Activated CD8-positive, alpha-beta T cell treated with anti-CD3 and anti-CD28 coated beads for 36 hours (primary cell): ENCODE measurements at regions not wholly inside any gene's neighbourhood (a gene's known extent, or its start where the extent isn't known, plus 50 kb on each side); places are given as distances from the start of the nearest gene placed in this dataset.

Experiments
- ATAC-seq: fragments of 200-7000 bp; cut with Tn5 transposase; one replicate; pipeline ENCODE4 v1.10.0; 2021; ENCODE audit warnings: mild to moderate bottlenecking, moderate library complexity
- CTCF ChIA-PET: fragments of 350-600 bp; sonication (Branson Sonifier 250); formaldehyde crosslinking; loops from one replicate; lab custom pipeline; 2021; ENCODE audit warnings: antibody characterized with exemption; lab: Charles Lee
- POLR2A ChIA-PET: fragments of 350-600 bp; sonication (Branson Sonifier 250); formaldehyde crosslinking; loops from one replicate; lab custom pipeline; 2021; ENCODE audit warnings: antibody characterized with exemption; lab: Charles Lee
- DNase-seq: peaks from one replicate; pipeline ENCODE4 v3.0.0-alpha.2; 2020
- H3K27ac Mint-ChIP-seq: one replicate; pipeline ENCODE4 v1.8.0; 2021; ENCODE audit warnings: mild to moderate bottlenecking, mixed read lengths
- H3K27me3 Mint-ChIP-seq: one replicate; pipeline ENCODE4 v1.8.0; 2021; ENCODE audit warnings: mixed read lengths
- H3K36me3 Mint-ChIP-seq: one replicate; pipeline ENCODE4 v1.8.0; 2021; ENCODE audit warnings: low read depth, mixed read lengths
- H3K4me1 Mint-ChIP-seq: one replicate; pipeline ENCODE4 v1.8.0; 2021; ENCODE audit warnings: low read depth, mixed read lengths
- H3K4me3 Mint-ChIP-seq: one replicate; pipeline ENCODE4 v1.8.0; 2021; ENCODE audit warnings: mild to moderate bottlenecking, moderate library complexity, mixed read lengths
- H3K9me3 Mint-ChIP-seq: one replicate; pipeline ENCODE4 v1.8.0; 2021; ENCODE audit warnings: mixed read lengths
- intact Hi-C: fragments of 100-400 bp; cut with micrococcal nuclease; formaldehyde crosslinking; loops from one replicate; pipeline ENCODE4 v1.10.0; 2022
- TF ChIP-seq, protein P1 (sequence below): fragments of 200-600 bp; IDR thresholded peaks from one replicate; pipeline ENCODE4 v1.8.0; 2022; ENCODE audit warnings: antibody characterized with exemption, mild to moderate bottlenecking

DNA sequence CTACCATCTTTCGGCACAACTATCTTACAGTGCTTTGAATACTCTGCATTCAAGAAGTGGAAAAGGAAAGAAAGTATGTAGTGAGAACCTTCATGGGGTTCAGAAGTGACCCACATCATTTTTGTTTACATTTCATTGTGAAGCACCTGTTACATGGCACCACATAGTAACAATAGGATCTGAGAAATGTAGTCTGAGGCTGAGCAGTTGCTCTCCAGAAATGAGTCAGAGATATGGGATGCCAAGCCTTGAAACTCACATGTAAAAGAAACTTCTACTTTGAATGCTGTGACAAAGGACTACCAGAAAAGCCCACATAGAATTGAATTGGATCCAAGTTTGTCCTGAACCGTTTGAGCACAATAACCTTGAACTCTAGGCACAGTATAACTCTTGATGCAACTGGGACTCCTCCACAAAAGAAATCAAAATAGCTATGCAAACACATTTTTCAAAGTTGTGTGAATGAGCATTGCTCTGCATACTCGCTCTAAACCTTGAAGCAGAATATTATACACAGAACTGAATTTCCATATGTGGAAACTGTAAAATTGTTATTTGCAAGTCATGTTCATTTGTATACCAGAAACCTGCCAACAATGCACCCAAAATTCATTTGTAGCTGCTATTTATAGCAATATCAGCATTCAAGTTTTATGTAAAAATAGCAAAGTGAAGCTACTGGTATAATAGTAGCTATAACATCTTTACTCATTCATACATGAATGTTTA lies 400.9 kb upstream of the POU3F2 start:
- Mint-ChIP-seq H3K4me1 (no peaks in the 10 kb centered on the region), H3K4me3 (no peak overlapping the region), H3K27me3 (no peaks in the 10 kb centered on the region), H3K27ac (no peak overlapping the region), H3K9me3 (peaks cover 3% of the 10 kb centered on the region), H3K36me3 (no peaks in the 10 kb centered on the region)
- ATAC-seq = no peak
- TF ChIP-seq, protein P1, sequence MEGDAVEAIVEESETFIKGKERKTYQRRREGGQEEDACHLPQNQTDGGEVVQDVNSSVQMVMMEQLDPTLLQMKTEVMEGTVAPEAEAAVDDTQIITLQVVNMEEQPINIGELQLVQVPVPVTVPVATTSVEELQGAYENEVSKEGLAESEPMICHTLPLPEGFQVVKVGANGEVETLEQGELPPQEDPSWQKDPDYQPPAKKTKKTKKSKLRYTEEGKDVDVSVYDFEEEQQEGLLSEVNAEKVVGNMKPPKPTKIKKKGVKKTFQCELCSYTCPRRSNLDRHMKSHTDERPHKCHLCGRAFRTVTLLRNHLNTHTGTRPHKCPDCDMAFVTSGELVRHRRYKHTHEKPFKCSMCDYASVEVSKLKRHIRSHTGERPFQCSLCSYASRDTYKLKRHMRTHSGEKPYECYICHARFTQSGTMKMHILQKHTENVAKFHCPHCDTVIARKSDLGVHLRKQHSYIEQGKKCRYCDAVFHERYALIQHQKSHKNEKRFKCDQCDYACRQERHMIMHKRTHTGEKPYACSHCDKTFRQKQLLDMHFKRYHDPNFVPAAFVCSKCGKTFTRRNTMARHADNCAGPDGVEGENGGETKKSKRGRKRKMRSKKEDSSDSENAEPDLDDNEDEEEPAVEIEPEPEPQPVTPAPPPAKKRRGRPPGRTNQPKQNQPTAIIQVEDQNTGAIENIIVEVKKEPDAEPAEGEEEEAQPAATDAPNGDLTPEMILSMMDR = no peak
- POLR2A ChIA-PET = no interaction called here
- intact Hi-C loops = no loop called here
- CTCF ChIA-PET = no interaction called here
- no peak for DNase-seq

DNA sequence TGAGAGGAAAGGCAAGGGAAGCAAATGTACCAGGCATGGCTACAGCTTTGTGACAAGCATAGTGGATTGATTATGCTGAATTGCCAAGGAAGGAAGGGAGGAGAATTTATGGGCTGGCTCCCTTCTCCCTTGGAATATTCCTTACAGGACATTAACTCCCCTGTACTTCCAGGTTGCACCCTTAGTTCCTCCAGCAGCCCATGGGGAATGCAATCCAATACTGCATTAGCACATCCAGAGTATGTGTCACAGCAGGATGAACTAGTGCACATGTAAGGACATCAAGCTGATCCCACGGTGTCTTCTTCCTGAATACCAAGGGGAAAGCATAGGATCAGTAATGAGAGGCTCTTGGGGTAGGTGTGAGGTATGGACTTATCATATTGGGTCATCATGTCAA lies 390.7 kb upstream of the POU3F2 start:
- DNase-seq (no peak), ATAC-seq (no peak)
- peaks cover 2% of the 10 kb centered on the region for H3K9me3 Mint-ChIP-seq
- intact Hi-C loops = no loop called here
- no peaks in the 10 kb centered on the region for H3K4me1 Mint-ChIP-seq
- ChIA-PET POLR2A (no interaction called here), CTCF (no interaction called here)
- H3K4me3 Mint-ChIP-seq = no peak overlapping the region
- H3K27me3 Mint-ChIP-seq = no peaks in the 10 kb centered on the region
- TF ChIP-seq, protein P1 = no peak
- H3K36me3 Mint-ChIP-seq = no peaks in the 10 kb centered on the region
- H3K27ac Mint-ChIP-seq = no peak overlapping the region

DNA sequence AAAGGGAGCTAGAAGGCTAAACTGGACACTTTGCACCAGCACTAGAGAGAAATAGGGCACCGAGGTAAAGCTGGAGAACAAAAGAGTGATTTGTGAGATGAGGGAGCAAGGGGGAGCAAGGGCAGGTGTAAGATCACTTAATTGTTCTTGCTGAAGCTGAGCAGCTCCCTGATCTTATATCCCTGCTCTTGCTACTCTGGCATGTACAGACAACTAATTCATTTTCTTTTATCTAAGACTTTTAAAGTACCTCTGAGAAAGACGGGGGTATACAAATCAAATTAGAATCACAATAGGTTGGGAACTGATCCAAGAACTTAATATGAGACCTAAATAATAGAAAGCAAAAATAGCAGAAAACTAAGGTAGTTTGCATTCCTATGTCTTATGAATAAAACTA lies 381.7 kb upstream of the POU3F2 start:
- CTCF ChIA-PET = no interaction called here
- Mint-ChIP-seq H3K27ac (no peak overlapping the region), H3K27me3 (no peaks in the 10 kb centered on the region), H3K36me3 (no peaks in the 10 kb centered on the region), H3K4me3 (no peak overlapping the region), H3K9me3 (no peaks in the 10 kb centered on the region), H3K4me1 (no peaks in the 10 kb centered on the region)
- TF ChIP-seq, protein P1 = no peak
- DNase-seq (no peak), ATAC-seq (no peak)
- intact Hi-C loops = no loop called here
- POLR2A ChIA-PET = no interaction called here

DNA sequence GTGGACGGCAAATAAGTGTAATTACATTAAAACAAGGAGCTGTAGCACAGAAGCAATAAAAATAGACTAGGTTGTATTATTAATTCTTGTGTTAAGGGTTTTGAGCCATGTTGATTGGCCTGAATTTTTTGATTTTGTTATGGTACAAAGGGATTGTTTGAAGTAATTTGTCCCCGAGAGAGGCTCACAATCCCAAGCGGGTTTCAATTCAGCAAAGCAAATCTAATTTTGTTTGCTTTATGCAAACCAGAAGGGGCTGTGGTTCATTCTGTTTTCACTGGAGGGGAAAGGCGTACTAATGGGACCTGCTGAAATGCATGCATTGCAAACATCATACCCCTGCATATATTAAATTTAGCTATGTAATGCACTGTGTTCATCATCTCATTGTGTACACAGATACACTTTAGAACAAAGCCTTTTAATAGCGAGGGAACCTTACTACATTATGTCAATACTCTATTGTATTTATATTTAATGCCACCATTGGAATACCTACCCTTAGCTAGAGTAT lies 379.5 kb upstream of the POU3F2 start:
- Mint-ChIP-seq H3K4me3 (no peak overlapping the region), H3K9me3 (no peaks in the 10 kb centered on the region), H3K4me1 (no peaks in the 10 kb centered on the region), H3K36me3 (no peaks in the 10 kb centered on the region), H3K27ac (no peak overlapping the region), H3K27me3 (no peaks in the 10 kb centered on the region)
- no peak for ATAC-seq
- intact Hi-C loops = no loop called here
- no peak for DNase-seq
- POLR2A ChIA-PET = no interaction called here
- TF ChIP-seq, protein P1 = no peak
- CTCF ChIA-PET = no interaction called here

DNA sequence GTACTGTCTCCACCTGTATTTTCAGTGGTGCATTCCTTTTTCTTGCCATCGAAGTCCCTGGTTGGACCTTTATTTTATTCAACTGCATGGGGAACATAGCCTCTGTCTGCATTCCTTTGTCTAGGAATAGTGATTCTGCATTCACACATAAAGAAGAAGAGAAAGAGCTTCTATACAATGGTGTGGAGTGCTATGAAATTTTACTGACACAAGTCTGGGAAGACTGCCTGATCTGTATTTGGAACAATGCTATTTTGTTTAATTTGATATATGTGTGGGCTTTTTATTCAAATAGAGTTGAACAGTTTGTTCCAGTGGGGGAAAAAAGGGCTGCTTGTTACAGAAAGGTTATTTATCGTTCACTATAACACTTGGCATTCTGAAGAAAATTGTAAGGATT lies 375.7 kb upstream of the POU3F2 start:
- POLR2A ChIA-PET = no interaction called here
- H3K9me3 Mint-ChIP-seq = no peaks in the 10 kb centered on the region
- H3K36me3 Mint-ChIP-seq = no peaks in the 10 kb centered on the region
- CTCF ChIA-PET = no interaction called here
- TF ChIP-seq, protein P1 = no peak
- no peaks in the 10 kb centered on the region for H3K4me1 Mint-ChIP-seq
- no peak for DNase-seq
- H3K27me3 Mint-ChIP-seq = no peaks in the 10 kb centered on the region
- no peak overlapping the region for H3K27ac Mint-ChIP-seq
- ATAC-seq = no peak
- intact Hi-C loops = no loop called here
- H3K4me3 Mint-ChIP-seq = no peak overlapping the region
